Gastroesophageal sphincter (tissue), 4 donors: ENCODE measurements at regions not wholly inside any gene's neighbourhood (a gene's known extent, or its start where the extent isn't known, plus 50 kb on each side); places are given as distances from the start of the nearest gene placed in this dataset.

ENCODE experiments used
- ATAC-seq: fragments of 150-250 bp; one replicate; pipeline ENCODE4 v1.9.1; 2016; ENCODE audit warnings: mild to moderate bottlenecking, moderate library complexity
- H3K27ac ChIP-seq, 4 donors: fragments of 200-600 bp; sonication (generic) in 3 of 4; 1 replicate in 3 of 4; 2 replicates in 1 of 4; pipeline ENCODE4 v1.5.1; 2016 to 2019
- H3K27me3 ChIP-seq: fragments of 200-600 bp; sonication (generic); one replicate; pipeline ENCODE4 v1.5.1; 2019
- H3K36me3 ChIP-seq, 2 donors: fragments of 200-600 bp; sonication (generic); one replicate each; pipeline ENCODE4 v1.5.1; 2019; ENCODE audit warnings: control low read depth in 1 of 2
- H3K4me1 ChIP-seq, 3 donors: fragments of 200-600 bp; sonication (generic); 1 replicate in 2 of 3; 2 replicates in 1 of 3; pipeline ENCODE4 v1.5.1; 2016 to 2019; ENCODE audit warnings: control low read depth in 2 of 3
- H3K4me3 ChIP-seq, 2 donors: fragments of 200-600 bp; sonication (generic); one replicate each; pipeline ENCODE4 v1.5.1; 2019; ENCODE audit warnings: mild to moderate bottlenecking in 1 of 2, moderate library complexity in 1 of 2
- H3K9me3 ChIP-seq, 3 donors: fragments of 200-600 bp; sonication (generic); one replicate each; pipeline ENCODE4 v1.5.1; 2017 to 2019; ENCODE audit warnings: control low read depth in 2 of 3
- EP300 ChIP-seq: sonication (generic); formaldehyde crosslinking; IDR thresholded peaks from one replicate; pipeline ENCODE4 v1.6.1; 2017; ENCODE audit warnings: antibody characterized with exemption, mild to moderate bottlenecking
- POLR2A ChIP-seq, 2 donors: fragments of 450-650 bp; IDR thresholded peaks; one replicate each; pipeline ENCODE4 v1.6.1; 2017; ENCODE audit warnings: antibody characterized with exemption in 2 of 2, mild to moderate bottlenecking in 2 of 2, moderate library complexity in 1 of 2
- POLR2AphosphoS5 ChIP-seq: sonication (generic); formaldehyde crosslinking; IDR thresholded peaks from one replicate; pipeline ENCODE4 v1.6.1; 2017; ENCODE audit warnings: antibody characterized with exemption
- WGBS, 2 donors: methylation state at CpG; one replicate each; pipeline ENCODE4 v1.1.5; 2018; ENCODE audit warnings: low coverage in 1 of 2; 5-methylcytosine and 5-hydroxymethylcytosine counted together
- TF ChIP-seq, protein P1 (sequence below), 4 experiments: fragments of 200-600 bp in 2 of 4; fragments of 450-650 bp in 2 of 4; sonication (generic) in 1 of 4; IDR thresholded peaks; one replicate each; pipeline ENCODE4 v1.5.1; 2017 to 2019; ENCODE audit warnings: antibody characterized with exemption in 4 of 4, mild to moderate bottlenecking in 2 of 4, moderate library complexity in 2 of 4

DNA sequence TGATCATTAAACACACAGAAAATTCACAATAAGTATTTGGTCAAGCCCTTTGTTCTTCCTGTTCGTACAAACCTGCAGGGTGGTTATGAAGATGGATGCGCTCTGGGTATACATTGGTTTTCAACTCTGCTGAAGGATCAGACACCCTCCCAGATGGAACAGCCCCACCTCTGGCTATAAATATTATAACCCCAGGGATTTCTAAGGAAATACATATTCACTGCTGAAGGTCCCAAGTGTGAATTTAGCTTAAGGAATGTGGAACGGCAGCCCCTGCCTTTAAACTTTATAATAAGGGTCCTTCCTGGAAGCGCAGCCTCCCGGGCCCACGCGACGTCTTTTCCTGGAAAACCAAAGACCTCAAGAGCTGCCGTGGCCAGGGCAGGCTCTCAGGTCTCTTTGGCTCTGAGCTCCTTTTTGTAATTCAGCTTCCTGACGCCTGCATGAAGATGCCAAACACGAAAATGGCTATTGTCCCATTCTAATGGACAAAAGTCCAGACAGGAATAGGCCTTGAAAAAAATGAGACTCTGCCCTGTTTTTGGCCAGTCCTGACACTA, 172.4 kb upstream of the SSTR4 start:
- Histone ChIP-seq H3K27ac (peak overlapping the region in 2 of 4 donors; percentile 1 to 17), H3K27me3 (no peaks in the 10 kb centered on the region), H3K36me3 (no peaks in the 10 kb centered on the region), H3K4me1 (no peaks in the 10 kb centered on the region), H3K9me3 (no peaks in the 10 kb centered on the region), H3K4me3 (no peak overlapping the region)
- no peak for TF ChIP-seq POLR2A (IDR thresholded peaks at IDR 0.05)
- TF ChIP-seq, protein P1, sequence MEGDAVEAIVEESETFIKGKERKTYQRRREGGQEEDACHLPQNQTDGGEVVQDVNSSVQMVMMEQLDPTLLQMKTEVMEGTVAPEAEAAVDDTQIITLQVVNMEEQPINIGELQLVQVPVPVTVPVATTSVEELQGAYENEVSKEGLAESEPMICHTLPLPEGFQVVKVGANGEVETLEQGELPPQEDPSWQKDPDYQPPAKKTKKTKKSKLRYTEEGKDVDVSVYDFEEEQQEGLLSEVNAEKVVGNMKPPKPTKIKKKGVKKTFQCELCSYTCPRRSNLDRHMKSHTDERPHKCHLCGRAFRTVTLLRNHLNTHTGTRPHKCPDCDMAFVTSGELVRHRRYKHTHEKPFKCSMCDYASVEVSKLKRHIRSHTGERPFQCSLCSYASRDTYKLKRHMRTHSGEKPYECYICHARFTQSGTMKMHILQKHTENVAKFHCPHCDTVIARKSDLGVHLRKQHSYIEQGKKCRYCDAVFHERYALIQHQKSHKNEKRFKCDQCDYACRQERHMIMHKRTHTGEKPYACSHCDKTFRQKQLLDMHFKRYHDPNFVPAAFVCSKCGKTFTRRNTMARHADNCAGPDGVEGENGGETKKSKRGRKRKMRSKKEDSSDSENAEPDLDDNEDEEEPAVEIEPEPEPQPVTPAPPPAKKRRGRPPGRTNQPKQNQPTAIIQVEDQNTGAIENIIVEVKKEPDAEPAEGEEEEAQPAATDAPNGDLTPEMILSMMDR (IDR thresholded peaks at IDR 0.05), result no peak
- no peak for TF ChIP-seq EP300
- no peak for TF ChIP-seq POLR2AphosphoS5
- ATAC-seq, result no peak
- WGBS, 2 donors, result 77% methylated on average over 7 of the region's 11 CpGs; no CpG with 5 or more reads in 1 of the 2 donors

DNA sequence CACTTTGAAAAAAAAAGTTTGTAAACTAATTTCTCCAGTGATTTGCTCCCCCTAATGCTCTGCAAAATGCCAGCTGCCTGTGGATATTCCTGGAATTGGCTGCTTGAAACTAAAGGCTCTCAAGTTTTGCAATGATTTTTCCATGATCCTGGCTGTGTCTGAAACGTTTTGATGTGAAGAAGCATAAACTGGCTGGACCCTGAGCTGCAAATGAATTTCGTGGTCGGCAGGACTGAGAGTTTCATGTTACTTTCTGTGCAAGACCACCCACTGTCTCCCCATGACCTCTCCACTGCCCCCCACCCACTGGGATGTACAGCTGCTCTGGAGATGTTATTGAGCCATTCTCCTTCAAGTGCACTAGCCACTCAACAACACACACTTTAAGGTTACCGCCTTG, 171.3 kb upstream of the SSTR4 start:
- H3K27me3 ChIP-seq, result no peaks in the 10 kb centered on the region
- ATAC-seq, result no peak
- TF ChIP-seq POLR2A (IDR thresholded peaks at IDR 0.05) (no peak), EP300 (no peak), POLR2AphosphoS5 (no peak)
- TF ChIP-seq, protein P1 (IDR thresholded peaks at IDR 0.05), result no peak
- no peaks in the 10 kb centered on the region for H3K36me3 ChIP-seq
- WGBS, 2 donors, result 25 to 40% methylated on average over 3 to 4 of the region's 4 CpGs
- no peak overlapping the region for H3K27ac ChIP-seq
- H3K4me3 ChIP-seq, result no peak overlapping the region
- H3K9me3 ChIP-seq, result no peaks in the 10 kb centered on the region
- H3K4me1 ChIP-seq, result no peaks in the 10 kb centered on the region

DNA sequence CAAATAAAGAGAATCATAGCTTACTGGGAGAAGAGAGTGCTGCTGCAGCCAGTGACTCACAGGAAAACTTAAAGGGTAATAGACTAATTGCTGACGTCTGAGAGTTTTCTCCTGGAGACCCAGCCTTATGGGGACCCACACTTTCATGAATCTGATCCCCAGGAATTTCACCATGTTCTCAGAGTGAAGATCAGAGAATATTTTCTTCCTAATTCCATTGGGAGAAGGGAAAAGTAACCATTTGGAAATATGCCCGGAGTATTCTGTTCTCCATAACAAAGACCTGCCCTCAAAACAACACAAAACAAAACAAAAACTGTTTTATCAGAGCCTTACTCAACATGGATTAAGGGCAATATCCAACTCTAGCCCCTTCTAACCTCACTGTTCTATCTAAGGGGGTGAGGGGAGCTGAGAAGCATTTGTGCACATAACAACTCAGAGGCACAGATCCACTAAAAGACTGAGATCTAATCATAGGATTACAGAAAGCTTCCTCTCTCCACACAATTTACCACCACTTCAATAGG, 168.2 kb upstream of the SSTR4 start:
- Histone ChIP-seq H3K27ac (no peak overlapping the region), H3K4me3 (no peak overlapping the region), H3K9me3 (no peaks in the 10 kb centered on the region), H3K4me1 (no peaks in the 10 kb centered on the region), H3K36me3 (no peaks in the 10 kb centered on the region), H3K27me3 (no peaks in the 10 kb centered on the region)
- 44 to 57% methylated on average over 1 to 2 of the region's 2 CpGs for WGBS, 2 donors
- TF ChIP-seq POLR2A (IDR thresholded peaks at IDR 0.05) (no peak), POLR2AphosphoS5 (no peak), EP300 (no peak)
- TF ChIP-seq, protein P1 (IDR thresholded peaks at IDR 0.05), result no peak
- ATAC-seq, result no peak

DNA sequence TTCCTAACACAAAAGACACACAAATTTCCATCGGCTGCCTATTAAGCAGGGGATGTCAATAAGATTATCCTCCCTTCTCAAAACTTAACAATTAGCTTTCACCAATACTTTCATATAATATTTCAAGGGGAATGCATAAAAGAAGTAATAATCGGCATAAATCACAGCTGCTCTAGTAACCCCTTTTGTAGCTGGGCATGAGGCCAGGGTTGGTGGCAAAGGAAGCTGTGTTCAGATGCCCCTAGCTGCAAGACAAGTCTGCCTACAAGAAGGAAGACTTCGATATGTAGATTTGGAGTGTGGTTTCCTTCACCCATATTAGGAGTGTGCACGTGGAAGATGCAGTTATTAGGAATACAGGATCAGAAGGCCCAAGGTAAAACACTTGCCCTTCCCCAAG, 156.9 kb upstream of the SSTR4 start:
- no peaks in the 10 kb centered on the region for H3K27me3 ChIP-seq
- TF ChIP-seq EP300, result no peak
- TF ChIP-seq POLR2AphosphoS5, result no peak
- TF ChIP-seq POLR2A (IDR thresholded peaks at IDR 0.05), result no peak
- TF ChIP-seq, protein P1 (IDR thresholded peaks at IDR 0.05), result no peak
- H3K27ac ChIP-seq, result no peak overlapping the region
- 79 to 100% methylated on average over 1 to 4 of the region's 4 CpGs for WGBS, 2 donors
- no peaks in the 10 kb centered on the region for H3K9me3 ChIP-seq
- H3K4me1 ChIP-seq, result no peaks in the 10 kb centered on the region
- no peak for ATAC-seq
- H3K36me3 ChIP-seq, result no peaks in the 10 kb centered on the region
- no peak overlapping the region for H3K4me3 ChIP-seq

DNA sequence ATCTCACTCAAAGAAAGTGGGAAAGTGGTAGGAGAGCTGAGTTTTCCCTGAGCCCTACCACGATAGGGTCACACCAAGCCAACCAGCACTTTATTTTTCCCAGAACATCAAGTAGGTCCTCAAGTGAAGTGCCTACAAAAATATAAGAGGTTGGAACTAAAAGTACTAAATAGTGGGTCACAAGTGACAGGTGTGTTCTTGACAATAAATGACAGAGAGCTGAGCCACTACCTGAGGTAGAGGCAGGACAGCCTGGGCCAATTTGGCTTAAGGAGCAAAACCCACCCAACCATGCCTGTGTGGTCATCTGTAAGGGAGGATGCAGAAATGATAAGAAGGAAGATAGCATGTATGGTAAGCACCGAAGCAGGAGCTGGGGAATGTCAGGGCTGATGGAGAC, 154.8 kb upstream of the SSTR4 start:
- Histone ChIP-seq H3K4me1 (no peaks in the 10 kb centered on the region), H3K27me3 (no peaks in the 10 kb centered on the region), H3K4me3 (no peak overlapping the region), H3K36me3 (no peaks in the 10 kb centered on the region), H3K27ac (no peak overlapping the region), H3K9me3 (peaks cover 0 to 7% (median 0%) of the 10 kb centered on the region in 3 donors)
- TF ChIP-seq EP300 (no peak), POLR2A (IDR thresholded peaks at IDR 0.05) (no peak), POLR2AphosphoS5 (no peak)
- TF ChIP-seq, protein P1 (IDR thresholded peaks at IDR 0.05), result no peak
- WGBS, 2 donors, result 89 to 90% methylated on average over 2 of the region's 2 CpGs
- no peak for ATAC-seq
